ENCODE measurements at regions not wholly inside any gene's neighbourhood (a gene's known extent, or its start where the extent isn't known, plus 50 kb on each side); places are given as distances from the start of the nearest gene placed in this dataset.

- H3K4me1 ChIP-seq (ENCODE audit: control insufficient read depth, extremely low read depth, insufficient read depth, low read length), result no peaks in the 10 kb centered on the region
- no peaks in the 10 kb centered on the region for H3K9me1 ChIP-seq (replicated peaks; ENCODE audit: control insufficient read depth, extremely low read depth, insufficient read depth, low read length)
- dilution Hi-C loops (cut with MboI; ENCODE audit: extremely low pct_ligation_motif_present, low sequenced_read_pairs), result no loop called here
- ChIA-PET POLR2A (no interaction called here), CTCF (no interaction called here)
- intact Hi-C loops (cut with micrococcal nuclease), result no loop called here
- no peak overlapping the region for H3K4me2 ChIP-seq (ENCODE audit: insufficient read depth, low read length)
- no peak for FAIRE-seq
- H3K36me3 ChIP-seq (ENCODE audit: control insufficient read depth in 2 of 2, extremely low read depth in 1 of 2, insufficient read depth in 2 of 2, low read length in 2 of 2), result no peaks in the 10 kb centered on the region
- no peaks in the 10 kb centered on the region for H3K27me3 ChIP-seq (ENCODE audit: control insufficient read depth in 2 of 2, insufficient read depth in 2 of 2, low read length in 2 of 2)
- no TSS peak for BruUV-seq (replicated peaks)
- no peaks in the 10 kb centered on the region for H3K79me2 ChIP-seq (ENCODE audit: control insufficient read depth, insufficient read depth, low read length)
- TF ChIP-seq MYC (IDR thresholded peaks at IDR 0.05; ENCODE audit: low read depth, low read length), result no peak
- TF ChIP-seq EZH2 (IDR thresholded peaks at IDR 0.05; ENCODE audit: borderline replicate concordance, low read depth, low read length, severe bottlenecking), result no peak
- TF ChIP-seq POLR2A (IDR thresholded peaks at IDR 0.05; ENCODE audit: low read depth, low read length), result no peak
- no peak for TF ChIP-seq JUN (IDR thresholded peaks at IDR 0.05; ENCODE audit: borderline replicate concordance, insufficient read depth, insufficient read length, low read depth)
- TF ChIP-seq GATA2 (IDR thresholded peaks at IDR 0.05; ENCODE audit: insufficient read depth, insufficient read length, low read depth, low read length), result no peak
- TF ChIP-seq POLR2AphosphoS5 (IDR thresholded peaks at IDR 0.05; ENCODE audit: insufficient read depth, low read depth, low read length), result no peak
- no peak for TF ChIP-seq FOS (IDR thresholded peaks at IDR 0.05; ENCODE audit: borderline replicate concordance, insufficient read depth, low read length)
- no peak for TF ChIP-seq MAX (IDR thresholded peaks at IDR 0.05; ENCODE audit: insufficient read depth, insufficient read length)
- TF ChIP-seq CTCF (IDR thresholded peaks at IDR 0.05; ENCODE audit: extremely low read depth in 1 of 2, insufficient read depth in 1 of 2, low read depth in 1 of 2, low read length in 2 of 2), result no peak
- H4K20me1 ChIP-seq (replicated peaks; ENCODE audit: control insufficient read depth, extremely low read depth, insufficient read depth, low read length), result no peaks in the 10 kb centered on the region
- no peak overlapping the region for H3K4me3 ChIP-seq (replicated peaks in 1 of 3; ENCODE audit: insufficient read depth in 1 of 3, low read depth in 1 of 3, low read length in 3 of 3)
- DNase-seq (ENCODE audit: low read depth, low spot score), result no peak
- H2AFZ ChIP-seq (ENCODE audit: low read depth, low read length), result no peak overlapping the region
- no peak overlapping the region for H3K9ac ChIP-seq (replicated peaks; ENCODE audit: extremely low read depth, insufficient read depth, low read length)
- H3K9me3 ChIP-seq (replicated peaks; ENCODE audit: control insufficient read depth, insufficient read depth, low read length), result no peaks in the 10 kb centered on the region
- no peak overlapping the region for H3K27ac ChIP-seq (ENCODE audit: insufficient read depth, low read depth, low read length)
Observed at GRCh38 chr4:96839441-96839840, 999.5 kb downstream of the PDHA2 start.
